GM12878 (cell line): ENCODE measurements at regions not wholly inside any gene's neighbourhood (a gene's known extent, or its start where the extent isn't known, plus 50 kb on each side); places are given as distances from the start of the nearest gene placed in this dataset.

Experiments
- KDM1A ChIP-seq: fragments of 200-600 bp; sonication (generic); IDR thresholded peaks from 2 replicates; pipeline ENCODE4 v1.6.1; 2016; ENCODE audit warnings: borderline replicate concordance
- NBN ChIP-seq: fragments of 450-650 bp; IDR thresholded peaks from 2 replicates; pipeline ENCODE4 v1.6.1; 2016
- RCOR1 ChIP-seq: conservative IDR thresholded peaks from 2 replicates; pipeline ENCODE4 v1.6.1; 2012; ENCODE audit warnings: low read depth, low read length, improper control_type of control experiment
- SRF ChIP-seq, 2 experiments: IDR thresholded peaks; 2 replicates each; pipeline ENCODE4 v1.6.1; 2011; ENCODE audit warnings: low read depth in 2 of 2, low read length in 2 of 2, mild to moderate bottlenecking in 1 of 2, moderate library complexity in 1 of 2
- TF ChIP-seq, protein P1 (sequence below), 3 experiments: IDR thresholded peaks in 2 of 3; conservative IDR thresholded peaks in 1 of 3; 2 replicates each; pipeline ENCODE4 v1.5.1; 2011; ENCODE audit warnings: low read depth in 3 of 3, low read length in 3 of 3, mild to moderate bottlenecking in 3 of 3, control low read depth in 2 of 3, moderate library complexity in 2 of 3, inconsistent platforms in 1 of 3, mixed read lengths in 1 of 3; ENCODE audit not compliant: control insufficient read depth in 2 of 3, insufficient read depth in 1 of 3; ENCODE audit errors: extremely low read depth in 1 of 3
- TF ChIP-seq, protein P2 (sequence below): IDR thresholded peaks from 2 replicates; pipeline ENCODE4 v1.6.1; 2011; ENCODE audit warnings: mild to moderate bottlenecking, low read depth, low read length, moderate library complexity; ENCODE audit not compliant: insufficient replicate concordance
- TF ChIP-seq, protein P3 (sequence below): IDR thresholded peaks from 2 replicates; pipeline ENCODE4 v1.6.1; 2012; ENCODE audit warnings: low read depth, low read length, improper control_type of control experiment
- TF ChIP-seq, protein P4 (sequence below): IDR thresholded peaks from 2 replicates; pipeline ENCODE4 v1.6.1; 2011; ENCODE audit warnings: low read depth, low read length, improper control_type of control experiment, borderline replicate concordance

DNA sequence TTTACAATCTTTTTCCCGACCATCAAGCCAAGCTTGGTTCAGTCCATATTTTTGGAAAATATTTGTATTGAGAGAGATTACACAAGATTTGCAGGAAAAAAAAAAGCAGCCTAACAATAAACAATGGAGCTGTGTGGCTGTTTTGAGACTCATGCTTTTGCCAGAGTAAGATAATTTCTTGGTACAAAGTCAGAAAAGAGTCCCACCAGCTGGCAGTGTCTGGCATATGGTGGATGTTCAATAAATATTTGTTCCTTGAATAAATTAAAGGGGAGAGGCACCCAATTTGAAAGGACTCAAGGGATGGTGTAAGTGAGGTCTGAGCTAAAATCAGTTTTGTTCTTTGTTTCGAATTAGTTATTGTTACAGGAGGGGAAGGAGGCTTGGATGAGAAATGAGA, 78.1 kb upstream of the RPH3A start:
- TF ChIP-seq, protein P1, sequence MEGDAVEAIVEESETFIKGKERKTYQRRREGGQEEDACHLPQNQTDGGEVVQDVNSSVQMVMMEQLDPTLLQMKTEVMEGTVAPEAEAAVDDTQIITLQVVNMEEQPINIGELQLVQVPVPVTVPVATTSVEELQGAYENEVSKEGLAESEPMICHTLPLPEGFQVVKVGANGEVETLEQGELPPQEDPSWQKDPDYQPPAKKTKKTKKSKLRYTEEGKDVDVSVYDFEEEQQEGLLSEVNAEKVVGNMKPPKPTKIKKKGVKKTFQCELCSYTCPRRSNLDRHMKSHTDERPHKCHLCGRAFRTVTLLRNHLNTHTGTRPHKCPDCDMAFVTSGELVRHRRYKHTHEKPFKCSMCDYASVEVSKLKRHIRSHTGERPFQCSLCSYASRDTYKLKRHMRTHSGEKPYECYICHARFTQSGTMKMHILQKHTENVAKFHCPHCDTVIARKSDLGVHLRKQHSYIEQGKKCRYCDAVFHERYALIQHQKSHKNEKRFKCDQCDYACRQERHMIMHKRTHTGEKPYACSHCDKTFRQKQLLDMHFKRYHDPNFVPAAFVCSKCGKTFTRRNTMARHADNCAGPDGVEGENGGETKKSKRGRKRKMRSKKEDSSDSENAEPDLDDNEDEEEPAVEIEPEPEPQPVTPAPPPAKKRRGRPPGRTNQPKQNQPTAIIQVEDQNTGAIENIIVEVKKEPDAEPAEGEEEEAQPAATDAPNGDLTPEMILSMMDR (IDR thresholded peaks at IDR 0.05 in 2 of 3, conservative IDR thresholded peaks at IDR 0.05 in 1 of 3; ENCODE audit: control insufficient read depth in 2 of 3, extremely low read depth in 1 of 3, insufficient read depth in 1 of 3, low read depth in 3 of 3, low read length in 3 of 3): no peak
- TF ChIP-seq KDM1A (no peak), RCOR1 (no peak), NBN (no peak), SRF (IDR thresholded peaks at IDR 0.05; ENCODE audit: low read depth in 2 of 2, low read length in 2 of 2) (no peak)
- TF ChIP-seq, protein P2, sequence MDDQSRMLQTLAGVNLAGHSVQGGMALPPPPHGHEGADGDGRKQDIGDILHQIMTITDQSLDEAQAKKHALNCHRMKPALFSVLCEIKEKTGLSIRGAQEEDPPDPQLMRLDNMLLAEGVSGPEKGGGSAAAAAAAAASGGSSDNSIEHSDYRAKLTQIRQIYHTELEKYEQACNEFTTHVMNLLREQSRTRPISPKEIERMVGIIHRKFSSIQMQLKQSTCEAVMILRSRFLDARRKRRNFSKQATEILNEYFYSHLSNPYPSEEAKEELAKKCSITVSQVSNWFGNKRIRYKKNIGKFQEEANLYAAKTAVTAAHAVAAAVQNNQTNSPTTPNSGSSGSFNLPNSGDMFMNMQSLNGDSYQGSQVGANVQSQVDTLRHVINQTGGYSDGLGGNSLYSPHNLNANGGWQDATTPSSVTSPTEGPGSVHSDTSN: no peak
- TF ChIP-seq, protein P3, sequence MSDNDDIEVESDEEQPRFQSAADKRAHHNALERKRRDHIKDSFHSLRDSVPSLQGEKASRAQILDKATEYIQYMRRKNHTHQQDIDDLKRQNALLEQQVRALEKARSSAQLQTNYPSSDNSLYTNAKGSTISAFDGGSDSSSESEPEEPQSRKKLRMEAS: no peak
- TF ChIP-seq, protein P4, sequence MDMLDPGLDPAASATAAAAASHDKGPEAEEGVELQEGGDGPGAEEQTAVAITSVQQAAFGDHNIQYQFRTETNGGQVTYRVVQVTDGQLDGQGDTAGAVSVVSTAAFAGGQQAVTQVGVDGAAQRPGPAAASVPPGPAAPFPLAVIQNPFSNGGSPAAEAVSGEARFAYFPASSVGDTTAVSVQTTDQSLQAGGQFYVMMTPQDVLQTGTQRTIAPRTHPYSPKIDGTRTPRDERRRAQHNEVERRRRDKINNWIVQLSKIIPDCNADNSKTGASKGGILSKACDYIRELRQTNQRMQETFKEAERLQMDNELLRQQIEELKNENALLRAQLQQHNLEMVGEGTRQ: no peak
